Osteocyte (in vitro differentiated cells): ENCODE measurements at regions not wholly inside any gene's neighbourhood (a gene's known extent, or its start where the extent isn't known, plus 50 kb on each side); places are given as distances from the start of the nearest gene placed in this dataset.

Experiments
- DNase-seq: peaks from one replicate; pipeline ENCODE4 v3.0.0; 2021; ENCODE audit warnings: mixed read lengths; ENCODE audit not compliant: unreplicated experiment; ENCODE audit errors: extremely low spot score
- H3K27ac Mint-ChIP-seq: one replicate; pipeline ENCODE4 v1.8.0; 2021; ENCODE audit warnings: mild to moderate bottlenecking, mixed read lengths; ENCODE audit not compliant: unreplicated experiment
- H3K27me3 Mint-ChIP-seq: one replicate; pipeline ENCODE4 v1.8.0; 2021; ENCODE audit warnings: mixed read lengths; ENCODE audit not compliant: unreplicated experiment
- H3K36me3 Mint-ChIP-seq: one replicate; pipeline ENCODE4 v1.8.0; 2021; ENCODE audit warnings: mixed read lengths; ENCODE audit not compliant: unreplicated experiment
- H3K4me1 Mint-ChIP-seq: one replicate; pipeline ENCODE4 v1.8.0; 2021; ENCODE audit warnings: mixed read lengths; ENCODE audit not compliant: unreplicated experiment
- H3K4me3 Mint-ChIP-seq: one replicate; pipeline ENCODE4 v1.8.0; 2021; ENCODE audit warnings: mild to moderate bottlenecking, moderate library complexity, mixed read lengths; ENCODE audit not compliant: unreplicated experiment
- H3K9me3 Mint-ChIP-seq: one replicate; pipeline ENCODE4 v1.8.0; 2021; ENCODE audit warnings: mixed read lengths; ENCODE audit not compliant: unreplicated experiment
- CTCF ChIP-seq: fragments of 200-600 bp; sonication (generic); IDR thresholded peaks from 2 replicates; pipeline ENCODE4 v1.5.0; 2021; ENCODE audit warnings: antibody characterized with exemption, mild to moderate bottlenecking, moderate library complexity

GRCh38 chr5:162529209-162529608 is 461.6 kb downstream of the GABRG2 start:
- no peaks in the 10 kb centered on the region for H3K27me3 Mint-ChIP-seq
- no peaks in the 10 kb centered on the region for H3K36me3 Mint-ChIP-seq
- H3K9me3 Mint-ChIP-seq = peaks cover 48% of the 10 kb centered on the region
- no peak overlapping the region for H3K27ac Mint-ChIP-seq
- H3K4me1 Mint-ChIP-seq = no peaks in the 10 kb centered on the region
- H3K4me3 Mint-ChIP-seq = no peak overlapping the region
- no peak for DNase-seq
- TF ChIP-seq CTCF = no peak

DNA sequence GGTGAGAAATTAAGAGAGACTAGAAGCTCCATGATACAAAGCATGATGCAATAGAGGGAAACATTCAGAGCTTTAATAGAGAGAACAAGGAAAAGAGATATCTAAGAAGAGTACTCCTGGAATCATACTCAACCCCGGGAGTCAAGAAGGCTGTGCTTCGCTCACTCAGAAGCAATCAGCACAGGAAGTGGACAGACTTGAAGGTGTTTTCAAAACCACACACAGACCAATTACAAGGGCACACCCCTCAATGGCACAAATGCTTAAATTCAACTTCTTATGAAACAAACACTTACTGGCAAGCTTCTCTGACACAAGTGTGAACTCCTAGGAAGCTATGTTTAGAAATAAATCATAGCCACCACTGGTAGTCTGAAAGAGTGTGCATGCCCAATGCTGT is 462.3 kb downstream of the GABRG2 start:
- no peak for DNase-seq
- Mint-ChIP-seq H3K9me3 (peaks cover 43% of the 10 kb centered on the region), H3K4me3 (no peak overlapping the region), H3K27ac (no peak overlapping the region), H3K36me3 (no peaks in the 10 kb centered on the region), H3K27me3 (no peaks in the 10 kb centered on the region), H3K4me1 (no peaks in the 10 kb centered on the region)
- no peak for TF ChIP-seq CTCF

- Mint-ChIP-seq H3K27me3 (no peaks in the 10 kb centered on the region), H3K27ac (no peak overlapping the region), H3K36me3 (no peaks in the 10 kb centered on the region), H3K4me3 (no peak overlapping the region), H3K4me1 (no peaks in the 10 kb centered on the region), H3K9me3 (peaks cover 18% of the 10 kb centered on the region)
- DNase-seq = no peak
- TF ChIP-seq CTCF = no peak
Measured at GRCh38 chr5:162543437-162543836, 475.9 kb downstream of the GABRG2 start.

DNA sequence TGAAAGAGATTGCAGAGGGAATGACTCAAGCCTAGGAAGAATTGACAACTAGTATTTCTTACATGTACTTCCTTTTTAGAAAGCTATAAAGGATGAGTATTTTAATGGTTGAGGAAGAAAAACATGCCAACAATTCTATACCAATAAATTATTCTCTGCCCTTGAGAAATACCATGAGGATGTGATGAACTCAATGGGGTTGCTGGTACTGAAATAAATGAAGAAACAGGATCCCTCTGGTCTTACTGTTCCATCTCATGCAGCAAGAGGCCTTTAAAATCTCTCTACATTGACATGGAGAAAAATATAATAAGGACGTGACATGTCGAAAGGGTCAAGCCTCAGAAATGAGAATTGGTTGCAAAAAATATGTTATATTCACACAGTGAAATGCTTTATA is 477.3 kb downstream of the GABRG2 start:
- no peaks in the 10 kb centered on the region for H3K4me1 Mint-ChIP-seq
- H3K36me3 Mint-ChIP-seq = no peaks in the 10 kb centered on the region
- H3K27ac Mint-ChIP-seq = no peak overlapping the region
- DNase-seq = no peak
- H3K4me3 Mint-ChIP-seq = no peak overlapping the region
- TF ChIP-seq CTCF = no peak
- peaks cover 23% of the 10 kb centered on the region for H3K9me3 Mint-ChIP-seq
- H3K27me3 Mint-ChIP-seq = no peaks in the 10 kb centered on the region

GRCh38 chr5:162550236-162550635 is 482.7 kb downstream of the GABRG2 start:
- H3K4me3 Mint-ChIP-seq = no peak overlapping the region
- DNase-seq = no peak
- H3K36me3 Mint-ChIP-seq = no peaks in the 10 kb centered on the region
- TF ChIP-seq CTCF = no peak
- no peaks in the 10 kb centered on the region for H3K4me1 Mint-ChIP-seq
- H3K9me3 Mint-ChIP-seq = peaks cover 34% of the 10 kb centered on the region
- H3K27ac Mint-ChIP-seq = no peak overlapping the region
- H3K27me3 Mint-ChIP-seq = no peaks in the 10 kb centered on the region
